ENCODE measurements at regions not wholly inside any gene's neighbourhood (a gene's known extent, or its start where the extent isn't known, plus 50 kb on each side); places are given as distances from the start of the nearest gene placed in this dataset.
"Not testable (repeated sequence)": the region's sequence is repeated elsewhere in the genome, so short reads cannot be mapped to it uniquely, and the experiment has no call there.

GRCh38 chr13:110042253-110042950 is 256.0 kb upstream of the IRS2 start:
- ATAC-seq: no peak
- no peak for TF ChIP-seq OSR1 (CRISPR knock-in tag; IDR thresholded peaks at IDR 0.05)
- TF ChIP-seq TOX (CRISPR knock-in tag; IDR thresholded peaks at IDR 0.05; ENCODE audit: borderline replicate concordance): no peak
- TF ChIP-seq, protein P1, sequence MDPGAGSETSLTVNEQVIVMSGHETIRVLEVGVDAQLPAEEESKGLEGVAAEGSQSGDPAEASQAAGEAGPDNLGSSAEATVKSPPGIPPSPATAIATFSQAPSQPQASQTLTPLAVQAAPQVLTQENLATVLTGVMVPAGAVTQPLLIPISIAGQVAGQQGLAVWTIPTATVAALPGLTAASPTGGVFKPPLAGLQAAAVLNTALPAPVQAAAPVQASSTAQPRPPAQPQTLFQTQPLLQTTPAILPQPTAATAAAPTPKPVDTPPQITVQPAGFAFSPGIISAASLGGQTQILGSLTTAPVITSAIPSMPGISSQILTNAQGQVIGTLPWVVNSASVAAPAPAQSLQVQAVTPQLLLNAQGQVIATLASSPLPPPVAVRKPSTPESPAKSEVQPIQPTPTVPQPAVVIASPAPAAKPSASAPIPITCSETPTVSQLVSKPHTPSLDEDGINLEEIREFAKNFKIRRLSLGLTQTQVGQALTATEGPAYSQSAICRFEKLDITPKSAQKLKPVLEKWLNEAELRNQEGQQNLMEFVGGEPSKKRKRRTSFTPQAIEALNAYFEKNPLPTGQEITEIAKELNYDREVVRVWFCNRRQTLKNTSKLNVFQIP (CRISPR knock-in tag; IDR thresholded peaks at IDR 0.05; ENCODE audit: borderline replicate concordance, low read depth): no peak
- no peak for TF ChIP-seq ARNTL (CRISPR knock-in tag; IDR thresholded peaks at IDR 0.05; ENCODE audit: borderline replicate concordance, low read depth)
- no peak for TF ChIP-seq ZFP30 (CRISPR knock-in tag; IDR thresholded peaks at IDR 0.05)
- TF ChIP-seq, protein P2, sequence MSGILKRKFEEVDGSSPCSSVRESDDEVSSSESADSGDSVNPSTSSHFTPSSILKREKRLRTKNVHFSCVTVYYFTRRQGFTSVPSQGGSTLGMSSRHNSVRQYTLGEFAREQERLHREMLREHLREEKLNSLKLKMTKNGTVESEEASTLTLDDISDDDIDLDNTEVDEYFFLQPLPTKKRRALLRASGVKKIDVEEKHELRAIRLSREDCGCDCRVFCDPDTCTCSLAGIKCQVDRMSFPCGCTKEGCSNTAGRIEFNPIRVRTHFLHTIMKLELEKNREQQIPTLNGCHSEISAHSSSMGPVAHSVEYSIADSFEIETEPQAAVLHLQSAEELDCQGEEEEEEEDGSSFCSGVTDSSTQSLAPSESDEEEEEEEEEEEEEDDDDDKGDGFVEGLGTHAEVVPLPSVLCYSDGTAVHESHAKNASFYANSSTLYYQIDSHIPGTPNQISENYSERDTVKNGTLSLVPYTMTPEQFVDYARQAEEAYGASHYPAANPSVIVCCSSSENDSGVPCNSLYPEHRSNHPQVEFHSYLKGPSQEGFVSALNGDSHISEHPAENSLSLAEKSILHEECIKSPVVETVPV (CRISPR knock-in tag; IDR thresholded peaks at IDR 0.05): no peak
- no peak for TF ChIP-seq GLIS3 (CRISPR knock-in tag; IDR thresholded peaks at IDR 0.05)
- no peak for TF ChIP-seq TCF4 (CRISPR knock-in tag; IDR thresholded peaks at IDR 0.05; ENCODE audit: borderline replicate concordance)
- TF ChIP-seq, protein P3, sequence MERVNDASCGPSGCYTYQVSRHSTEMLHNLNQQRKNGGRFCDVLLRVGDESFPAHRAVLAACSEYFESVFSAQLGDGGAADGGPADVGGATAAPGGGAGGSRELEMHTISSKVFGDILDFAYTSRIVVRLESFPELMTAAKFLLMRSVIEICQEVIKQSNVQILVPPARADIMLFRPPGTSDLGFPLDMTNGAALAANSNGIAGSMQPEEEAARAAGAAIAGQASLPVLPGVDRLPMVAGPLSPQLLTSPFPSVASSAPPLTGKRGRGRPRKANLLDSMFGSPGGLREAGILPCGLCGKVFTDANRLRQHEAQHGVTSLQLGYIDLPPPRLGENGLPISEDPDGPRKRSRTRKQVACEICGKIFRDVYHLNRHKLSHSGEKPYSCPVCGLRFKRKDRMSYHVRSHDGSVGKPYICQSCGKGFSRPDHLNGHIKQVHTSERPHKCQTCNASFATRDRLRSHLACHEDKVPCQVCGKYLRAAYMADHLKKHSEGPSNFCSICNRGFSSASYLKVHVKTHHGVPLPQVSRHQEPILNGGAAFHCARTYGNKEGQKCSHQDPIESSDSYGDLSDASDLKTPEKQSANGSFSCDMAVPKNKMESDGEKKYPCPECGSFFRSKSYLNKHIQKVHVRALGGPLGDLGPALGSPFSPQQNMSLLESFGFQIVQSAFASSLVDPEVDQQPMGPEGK (CRISPR knock-in tag; IDR thresholded peaks at IDR 0.05; ENCODE audit: borderline replicate concordance): no peak
- no peak for TF ChIP-seq PPARA (CRISPR knock-in tag; IDR thresholded peaks at IDR 0.05; ENCODE audit: borderline replicate concordance)
- no peak for TF ChIP-seq ZNF8 (CRISPR knock-in tag; IDR thresholded peaks at IDR 0.05)
- TF ChIP-seq, protein P4, sequence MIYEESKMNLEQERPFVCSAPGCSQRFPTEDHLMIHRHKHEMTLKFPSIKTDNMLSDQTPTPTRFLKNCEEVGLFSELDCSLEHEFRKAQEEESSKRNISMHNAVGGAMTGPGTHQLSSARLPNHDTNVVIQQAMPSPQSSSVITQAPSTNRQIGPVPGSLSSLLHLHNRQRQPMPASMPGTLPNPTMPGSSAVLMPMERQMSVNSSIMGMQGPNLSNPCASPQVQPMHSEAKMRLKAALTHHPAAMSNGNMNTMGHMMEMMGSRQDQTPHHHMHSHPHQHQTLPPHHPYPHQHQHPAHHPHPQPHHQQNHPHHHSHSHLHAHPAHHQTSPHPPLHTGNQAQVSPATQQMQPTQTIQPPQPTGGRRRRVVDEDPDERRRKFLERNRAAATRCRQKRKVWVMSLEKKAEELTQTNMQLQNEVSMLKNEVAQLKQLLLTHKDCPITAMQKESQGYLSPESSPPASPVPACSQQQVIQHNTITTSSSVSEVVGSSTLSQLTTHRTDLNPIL (CRISPR knock-in tag; IDR thresholded peaks at IDR 0.05; ENCODE audit: low read depth): no peak
- TF ChIP-seq ZNF70 (CRISPR knock-in tag; IDR thresholded peaks at IDR 0.05): no peak
- TF ChIP-seq ZFP3 (CRISPR knock-in tag; IDR thresholded peaks at IDR 0.05): no peak
- TF ChIP-seq TSHZ2 (CRISPR knock-in tag; IDR thresholded peaks at IDR 0.05): no peak
- no peak for TF ChIP-seq CSDC2 (CRISPR knock-in tag; IDR thresholded peaks at IDR 0.05)

- not testable (repeated sequence) for ATAC-seq
These were observed 255.3 kb upstream of the IRS2 start for GRCh38 chr13:110041638-110042037.

- no peak for ATAC-seq
- TF ChIP-seq ZFP3 (CRISPR knock-in tag; IDR thresholded peaks at IDR 0.05) (no peak), ZNF8 (CRISPR knock-in tag; IDR thresholded peaks at IDR 0.05) (no peak), ZNF565 (CRISPR knock-in tag; conservative IDR thresholded peaks at IDR 0.05; ENCODE audit: low read depth) (no peak), BACH2 (CRISPR knock-in tag; IDR thresholded peaks at IDR 0.05; ENCODE audit: borderline replicate concordance) (no peak), CSDC2 (CRISPR knock-in tag; IDR thresholded peaks at IDR 0.05) (no peak), ZFP30 (CRISPR knock-in tag; IDR thresholded peaks at IDR 0.05) (no peak), TOX (CRISPR knock-in tag; IDR thresholded peaks at IDR 0.05; ENCODE audit: borderline replicate concordance) (no peak), TSHZ2 (CRISPR knock-in tag; IDR thresholded peaks at IDR 0.05) (no peak), ZC3H10 (CRISPR knock-in tag; IDR thresholded peaks at IDR 0.05) (no peak), PPARA (CRISPR knock-in tag; IDR thresholded peaks at IDR 0.05; ENCODE audit: borderline replicate concordance) (no peak), SNAI2 (CRISPR knock-in tag; IDR thresholded peaks at IDR 0.05) (no peak), TCF4 (CRISPR knock-in tag; IDR thresholded peaks at IDR 0.05; ENCODE audit: borderline replicate concordance) (no peak), ARNTL (CRISPR knock-in tag; IDR thresholded peaks at IDR 0.05; ENCODE audit: borderline replicate concordance, low read depth) (no peak)
- TF ChIP-seq, protein P3 (CRISPR knock-in tag; IDR thresholded peaks at IDR 0.05; ENCODE audit: borderline replicate concordance): no peak
These were observed 251.7 kb upstream of the IRS2 start for GRCh38 chr13:110037925-110038573.
